ENCODE measurements at regions not wholly inside any gene's neighbourhood (a gene's known extent, or its start where the extent isn't known, plus 50 kb on each side); places are given as distances from the start of the nearest gene placed in this dataset.

- TF ChIP-seq ZNF232 (CRISPR knock-in tag; IDR thresholded peaks at IDR 0.05) = no peak
- TF ChIP-seq NFYB (CRISPR knock-in tag; conservative IDR thresholded peaks at IDR 0.05; ENCODE audit: low read depth) = no peak
- TF ChIP-seq ZNF425 (CRISPR knock-in tag; conservative IDR thresholded peaks at IDR 0.05) = no peak
- no peak for TF ChIP-seq HMGXB4 (CRISPR knock-in tag; IDR thresholded peaks at IDR 0.05)
- TF ChIP-seq ERG (CRISPR knock-in tag; IDR thresholded peaks at IDR 0.05) = no peak
Observed at GRCh38 chr11:95678988-95679387, 110.6 kb downstream of the FAM76B start (continued).

GRCh38 chr11:95676308-95676707 lies 113.3 kb downstream of the FAM76B start:
- Mint-ChIP-seq H3K36me3 (no peaks in the 10 kb centered on the region), H3K27ac (no peak overlapping the region), H3K4me3 (no peak overlapping the region), H3K27me3 (ENCODE audit: low read depth) (no peaks in the 10 kb centered on the region), H3K4me1 (peaks cover 24% of the 10 kb centered on the region), H3K9me3 (no peaks in the 10 kb centered on the region)
- DNase-seq (ENCODE audit: low spot score) (no peak), ATAC-seq (no peak)
- ChIA-PET CTCF (no interaction called here), POLR2A (no interaction called here)
- TF ChIP-seq ETV6 (CRISPR knock-in tag; IDR thresholded peaks at IDR 0.05) (no peak), JAZF1 (CRISPR knock-in tag; IDR thresholded peaks at IDR 0.05) (no peak), ZSCAN18 (CRISPR knock-in tag; IDR thresholded peaks at IDR 0.05) (no peak), CREB1 (CRISPR knock-in tag; IDR thresholded peaks at IDR 0.05) (no peak), FOXP4 (CRISPR knock-in tag; IDR thresholded peaks at IDR 0.05) (no peak), CBFB (CRISPR knock-in tag; IDR thresholded peaks at IDR 0.05; ENCODE audit: low read depth) (no peak), GABPB1 (CRISPR knock-in tag; IDR thresholded peaks at IDR 0.05) (no peak), FOXP1 (CRISPR knock-in tag; IDR thresholded peaks at IDR 0.05; ENCODE audit: borderline replicate concordance) (no peak), NFYB (CRISPR knock-in tag; conservative IDR thresholded peaks at IDR 0.05; ENCODE audit: low read depth) (no peak), USF1 (CRISPR knock-in tag; IDR thresholded peaks at IDR 0.05) (no peak), ATF3 (CRISPR knock-in tag; conservative IDR thresholded peaks at IDR 0.05) (no peak), ZNF232 (CRISPR knock-in tag; IDR thresholded peaks at IDR 0.05) (no peak), ZNF512 (CRISPR knock-in tag; IDR thresholded peaks at IDR 0.05; ENCODE audit: borderline replicate concordance) (no peak), MYBL2 (CRISPR knock-in tag; IDR thresholded peaks at IDR 0.05) (no peak), NFE2L1 (CRISPR knock-in tag; IDR thresholded peaks at IDR 0.05) (no peak)

Data from WTC11 (cell line).